Lung (tissue), 11 donors: ENCODE measurements at regions not wholly inside any gene's neighbourhood (a gene's known extent, or its start where the extent isn't known, plus 50 kb on each side); places are given as distances from the start of the nearest gene placed in this dataset.

Experiments
- ATAC-seq: fragments of 200-7000 bp; cut with Tn5 transposase; one replicate; pipeline ENCODE4 v1.9.1; 2020; ENCODE audit warnings: moderate number of reproducible peaks; ENCODE audit not compliant: insufficient read depth, low FRiP score
- DNase-seq, 3 donors: peaks; one replicate each; pipeline ENCODE4 v3.0.0-alpha.2; 2013 to 2017
- H3K27ac ChIP-seq, 2 donors: one replicate each; pipeline ENCODE4 v1.5.1; 2013; ENCODE audit warnings: mild to moderate bottlenecking in 2 of 2, moderate library complexity in 2 of 2, control low read depth in 1 of 2, inconsistent platforms in 1 of 2, low read depth in 1 of 2, low read length in 1 of 2
- H3K27me3 ChIP-seq, 3 donors: one replicate each; pipeline ENCODE4 v1.5.1; 2013; ENCODE audit warnings: low read length in 2 of 3; ENCODE audit not compliant: control insufficient read depth in 3 of 3, insufficient read depth in 3 of 3
- H3K36me3 ChIP-seq, 4 donors: one replicate each; pipeline ENCODE4 v1.5.1; 2013; ENCODE audit warnings: low read length in 4 of 4, mild to moderate bottlenecking in 1 of 4, moderate library complexity in 1 of 4; ENCODE audit not compliant: control insufficient read depth in 4 of 4, insufficient read depth in 4 of 4
- H3K4me1 ChIP-seq, 5 donors: one replicate each; pipeline ENCODE4 v1.5.1; 2013; ENCODE audit warnings: low read length in 5 of 5, mild to moderate bottlenecking in 2 of 5, moderate library complexity in 1 of 5; ENCODE audit not compliant: control insufficient read depth in 5 of 5, insufficient read depth in 5 of 5
- H3K4me3 ChIP-seq: one replicate; pipeline ENCODE4 v1.5.1; 2013; ENCODE audit warnings: mild to moderate bottlenecking, control low read depth, moderate library complexity
- H3K9ac ChIP-seq, 2 donors: one replicate each; pipeline ENCODE4 v1.5.1; 2013; ENCODE audit warnings: low read length in 2 of 2, control low read depth in 1 of 2; ENCODE audit not compliant: insufficient read depth in 1 of 2
- H3K9me3 ChIP-seq, 4 donors: one replicate each; pipeline ENCODE4 v1.5.1; 2013; ENCODE audit warnings: low read length in 3 of 4, mild to moderate bottlenecking in 1 of 4, moderate library complexity in 1 of 4; ENCODE audit not compliant: control insufficient read depth in 4 of 4, insufficient read depth in 3 of 4
- WGBS, 2 donors: extraction: QIAGEN DNeasy Blood & Tissue Kit; methylation state at CpG; one replicate each; pipeline ENCODE4 v1.1.7; 2013; 5-methylcytosine and 5-hydroxymethylcytosine counted together
- TF ChIP-seq, protein P1 (sequence below): IDR thresholded peaks from 2 replicates; pipeline ENCODE4 v1.5.1; 2012; ENCODE audit warnings: mild to moderate bottlenecking; ENCODE audit errors: control extremely low read depth, extremely low read depth
- donor health status: control.
- donor health status: control.
- donor health status: Bipolar disorder and iron deficiency.
- donor health status: healthy.
- donor health status: DM: yes; HTN: yes; CAD: no.

DNA sequence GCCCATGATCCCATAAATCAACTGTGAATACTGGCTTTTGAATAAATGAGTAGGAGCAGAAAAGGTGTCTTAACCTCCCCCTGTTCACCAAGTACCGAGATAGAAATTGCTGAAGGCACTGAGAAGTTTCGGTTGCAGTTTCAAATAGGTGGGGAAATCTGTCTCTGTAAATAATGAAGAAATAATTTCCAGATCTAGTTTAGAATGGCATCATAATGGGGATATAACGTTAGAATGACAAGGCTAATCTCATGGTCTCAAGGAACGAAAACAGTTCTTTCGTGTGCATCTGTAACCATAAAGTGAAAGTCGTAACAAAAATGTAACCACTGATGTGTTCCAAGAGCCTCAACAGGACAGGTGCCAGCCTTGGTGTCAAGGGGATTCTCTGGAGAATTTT lies 49.9 kb upstream of the TMEM18 start:
- H3K4me3 ChIP-seq = no peak overlapping the region
- no peak overlapping the region for H3K9ac ChIP-seq
- DNase-seq (no peak), ATAC-seq (no peak)
- peaks cover 0 to 2% (median 0%) of the 10 kb centered on the region in 4 donors for H3K9me3 ChIP-seq
- peaks cover 0 to 5% (median 2%) of the 10 kb centered on the region in 3 donors for H3K27me3 ChIP-seq
- WGBS, 2 donors = 80 to 84% methylated on average over 6 of the region's 6 CpGs
- TF ChIP-seq, protein P1, sequence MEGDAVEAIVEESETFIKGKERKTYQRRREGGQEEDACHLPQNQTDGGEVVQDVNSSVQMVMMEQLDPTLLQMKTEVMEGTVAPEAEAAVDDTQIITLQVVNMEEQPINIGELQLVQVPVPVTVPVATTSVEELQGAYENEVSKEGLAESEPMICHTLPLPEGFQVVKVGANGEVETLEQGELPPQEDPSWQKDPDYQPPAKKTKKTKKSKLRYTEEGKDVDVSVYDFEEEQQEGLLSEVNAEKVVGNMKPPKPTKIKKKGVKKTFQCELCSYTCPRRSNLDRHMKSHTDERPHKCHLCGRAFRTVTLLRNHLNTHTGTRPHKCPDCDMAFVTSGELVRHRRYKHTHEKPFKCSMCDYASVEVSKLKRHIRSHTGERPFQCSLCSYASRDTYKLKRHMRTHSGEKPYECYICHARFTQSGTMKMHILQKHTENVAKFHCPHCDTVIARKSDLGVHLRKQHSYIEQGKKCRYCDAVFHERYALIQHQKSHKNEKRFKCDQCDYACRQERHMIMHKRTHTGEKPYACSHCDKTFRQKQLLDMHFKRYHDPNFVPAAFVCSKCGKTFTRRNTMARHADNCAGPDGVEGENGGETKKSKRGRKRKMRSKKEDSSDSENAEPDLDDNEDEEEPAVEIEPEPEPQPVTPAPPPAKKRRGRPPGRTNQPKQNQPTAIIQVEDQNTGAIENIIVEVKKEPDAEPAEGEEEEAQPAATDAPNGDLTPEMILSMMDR = no peak
- H3K4me1 ChIP-seq = peaks cover 0 to 6% (median 0%) of the 10 kb centered on the region in 5 donors
- no peak overlapping the region for H3K27ac ChIP-seq
- H3K36me3 ChIP-seq = no peaks in the 10 kb centered on the region
